H9 (cell line): ENCODE measurements at regions not wholly inside any gene's neighbourhood (a gene's known extent, or its start where the extent isn't known, plus 50 kb on each side); places are given as distances from the start of the nearest gene placed in this dataset.

ENCODE experiments used
- DNase-seq: peaks from one replicate; pipeline ENCODE4 v3.0.0-alpha.2; 2017
- H2AFZ ChIP-seq: one replicate; pipeline ENCODE4 v1.6.1; 2013; ENCODE audit warnings: mild to moderate bottlenecking, low read length, control low read depth, moderate library complexity
- H2AK5ac ChIP-seq: 2 replicates; pipeline ENCODE4 v1.6.1; 2013; ENCODE audit warnings: low read length, control low read depth, mixed read lengths; ENCODE audit not compliant: insufficient read length
- H2BK120ac ChIP-seq: one replicate; pipeline ENCODE4 v1.6.1; 2013; ENCODE audit warnings: low read depth, mild to moderate bottlenecking, low read length, control low read depth, inconsistent platforms; ENCODE audit not compliant: poor library complexity, severe bottlenecking
- H2BK12ac ChIP-seq: 2 replicates; pipeline ENCODE4 v1.6.1; 2013; ENCODE audit warnings: low read length, control low read depth, mixed read lengths, low read depth; ENCODE audit not compliant: insufficient read length
- H2BK15ac ChIP-seq: 2 replicates; pipeline ENCODE4 v1.6.1; 2013; ENCODE audit warnings: low read depth, low read length, control low read depth
- H2BK20ac ChIP-seq: one replicate; pipeline ENCODE4 v1.6.1; 2013; ENCODE audit warnings: low read depth, mild to moderate bottlenecking, low read length, control low read depth, inconsistent platforms; ENCODE audit not compliant: poor library complexity, severe bottlenecking
- H2BK5ac ChIP-seq: 2 replicates; pipeline ENCODE4 v1.6.1; 2013; ENCODE audit warnings: low read length, control low read depth, mixed read lengths; ENCODE audit not compliant: insufficient read length
- H3K14ac ChIP-seq: 2 replicates; pipeline ENCODE4 v1.6.1; 2013; ENCODE audit warnings: low read length, control low read depth; ENCODE audit not compliant: insufficient read depth
- H3K18ac ChIP-seq: 2 replicates; pipeline ENCODE4 v1.6.1; 2013; ENCODE audit warnings: low read depth, mild to moderate bottlenecking, mixed read lengths, low read length, control low read depth; ENCODE audit not compliant: insufficient read length
- H3K23ac ChIP-seq: 2 replicates; pipeline ENCODE4 v1.6.1; 2013; ENCODE audit warnings: low read length, control low read depth, mixed read lengths, low read depth; ENCODE audit not compliant: insufficient read length
- H3K23me2 ChIP-seq: 2 replicates; pipeline ENCODE4 v1.6.1; 2013; ENCODE audit warnings: low read depth, mild to moderate bottlenecking, mixed read lengths, low read length, control low read depth; ENCODE audit not compliant: insufficient read length, poor library complexity, severe bottlenecking
- H3K27ac ChIP-seq: 2 replicates; pipeline ENCODE4 v1.5.1; 2013; ENCODE audit warnings: low read length, control low read depth, mixed read lengths, low read depth; ENCODE audit not compliant: insufficient read length
- H3K27me3 ChIP-seq: 2 replicates; pipeline ENCODE4 v1.6.1; 2013; ENCODE audit warnings: low read length, control low read depth, inconsistent platforms; ENCODE audit not compliant: insufficient read depth
- H3K4ac ChIP-seq: 2 replicates; pipeline ENCODE4 v1.6.1; 2013; ENCODE audit warnings: low read depth, mild to moderate bottlenecking, control low read depth, inconsistent platforms, low read length, moderate library complexity
- H3K4me1 ChIP-seq: 2 replicates; pipeline ENCODE4 v1.6.1; 2013; ENCODE audit warnings: low read length, control low read depth, inconsistent platforms; ENCODE audit not compliant: insufficient read depth
- H3K4me2 ChIP-seq: 2 replicates; pipeline ENCODE4 v1.6.1; 2013; ENCODE audit warnings: low read length, control low read depth, mixed read lengths; ENCODE audit not compliant: insufficient read length, insufficient read depth
- H3K56ac ChIP-seq: 2 replicates; pipeline ENCODE4 v1.6.1; 2013; ENCODE audit warnings: low read depth, mild to moderate bottlenecking, mixed read lengths, low read length, control low read depth; ENCODE audit not compliant: insufficient read length
- H3K79me1 ChIP-seq: 2 replicates; pipeline ENCODE4 v1.6.1; 2013; ENCODE audit warnings: low read depth, mild to moderate bottlenecking, moderate library complexity, low read length, control low read depth, inconsistent platforms; ENCODE audit not compliant: insufficient read depth, poor library complexity, severe bottlenecking
- H3K79me2 ChIP-seq: 2 replicates; pipeline ENCODE4 v1.6.1; 2013; ENCODE audit warnings: low read length, control low read depth, inconsistent platforms; ENCODE audit not compliant: insufficient read depth
- H3K9ac ChIP-seq: 2 replicates; pipeline ENCODE4 v1.6.1; 2013; ENCODE audit warnings: low read length, control low read depth, mixed read lengths; ENCODE audit not compliant: insufficient read length; ENCODE audit errors: extremely low read depth
- H3K9me3 ChIP-seq: one replicate; pipeline ENCODE4 v1.6.1; 2013; ENCODE audit warnings: low read depth, low read length, inconsistent platforms; ENCODE audit not compliant: control insufficient read depth
- H3T11ph ChIP-seq: one replicate; pipeline ENCODE4 v1.6.1; 2013; ENCODE audit warnings: mild to moderate bottlenecking, low read length, control low read depth, inconsistent platforms
- H4K20me1 ChIP-seq: one replicate; pipeline ENCODE4 v1.6.1; 2013; ENCODE audit not compliant: control insufficient read depth, insufficient read length, insufficient read depth
- H4K5ac ChIP-seq: 2 replicates; pipeline ENCODE4 v1.6.1; 2013; ENCODE audit warnings: low read depth, mild to moderate bottlenecking, mixed read lengths, low read length, control low read depth; ENCODE audit not compliant: insufficient read length
- H4K8ac ChIP-seq: replicated peaks from 2 replicates; pipeline ENCODE4 v1.6.1; 2013; ENCODE audit warnings: low read length, control low read depth, mixed read lengths, low read depth; ENCODE audit not compliant: insufficient read length
- H4K91ac ChIP-seq: 2 replicates; pipeline ENCODE4 v1.6.1; 2013; ENCODE audit warnings: low read depth, mild to moderate bottlenecking, moderate library complexity, mixed read lengths, low read length, control low read depth; ENCODE audit not compliant: insufficient read length
- H3K27ac Mint-ChIP-seq, 3 experiments: 2 replicates in 2 of 3; 3 replicates in 1 of 3; pipeline ENCODE4 v1.8.0; 2020 to 2021; ENCODE audit warnings: mixed read lengths in 3 of 3, mild to moderate bottlenecking in 1 of 3, moderate library complexity in 1 of 3
- H3K27me3 Mint-ChIP-seq: 2 replicates; pipeline ENCODE4 v1.8.0; 2021; ENCODE audit warnings: low read depth, mild to moderate bottlenecking, moderate library complexity, mixed read lengths
- H3K36me3 Mint-ChIP-seq, 3 experiments: 2 replicates in 2 of 3; 3 replicates in 1 of 3; pipeline ENCODE4 v1.8.0; 2020 to 2021; ENCODE audit warnings: low read depth in 3 of 3, mixed read lengths in 3 of 3; ENCODE audit not compliant: insufficient read depth in 1 of 3
- H3K4me1 Mint-ChIP-seq, 2 experiments: 2 replicates each; pipeline ENCODE4 v1.8.0; 2020; ENCODE audit warnings: mixed read lengths in 2 of 2
- H3K4me3 Mint-ChIP-seq, 2 experiments: 2 replicates in 1 of 2; 3 replicates in 1 of 2; pipeline ENCODE4 v1.8.0; 2020 to 2021; ENCODE audit warnings: mild to moderate bottlenecking in 2 of 2, mixed read lengths in 2 of 2, moderate library complexity in 1 of 2
- H3K9me3 Mint-ChIP-seq, 2 experiments: 2 replicates in 1 of 2; 3 replicates in 1 of 2; pipeline ENCODE4 v1.8.0; 2020; ENCODE audit warnings: mild to moderate bottlenecking in 2 of 2, mixed read lengths in 2 of 2, moderate library complexity in 1 of 2
- CTCF ChIP-seq: fragments of 200-600 bp; sonication (generic); conservative IDR thresholded peaks from 3 replicates; pipeline ENCODE4 v1.8.0; 2021; ENCODE audit warnings: antibody characterized with exemption, mild to moderate bottlenecking

GRCh38 chr21:28657566-28657965 is 335.1 kb downstream of the LTN1 start:
- H3K4me2 ChIP-seq: no peak overlapping the region
- no peak overlapping the region for H3K4ac ChIP-seq
- no peak overlapping the region for H2BK20ac ChIP-seq
- no peaks in the 10 kb centered on the region for H3K4me1 ChIP-seq
- H2BK120ac ChIP-seq: no peak overlapping the region
- H3K9me3 Mint-ChIP-seq: no peaks in the 10 kb centered on the region
- no peak overlapping the region for H3K23ac ChIP-seq
- no peaks in the 10 kb centered on the region for H3K79me2 ChIP-seq
- no peak for DNase-seq
- H3K56ac ChIP-seq: no peak overlapping the region
- no peaks in the 10 kb centered on the region for H3K27me3 Mint-ChIP-seq
- no peak overlapping the region for H2BK15ac ChIP-seq
- no peak overlapping the region for H3K4me3 Mint-ChIP-seq
- no peaks in the 10 kb centered on the region for H3K79me1 ChIP-seq
- no peak overlapping the region for H2BK5ac ChIP-seq
- H3K4me1 Mint-ChIP-seq: no peaks in the 10 kb centered on the region; a peak in 1 of 4 replicates
- H2AFZ ChIP-seq: no peak overlapping the region
- H3K14ac ChIP-seq: no peak overlapping the region
- no peak overlapping the region for H3K27ac Mint-ChIP-seq
- no peak overlapping the region for H3T11ph ChIP-seq
- no peak overlapping the region for H4K91ac ChIP-seq
- no peak overlapping the region for H3K27ac ChIP-seq
- no peak overlapping the region for H4K8ac ChIP-seq
- H4K5ac ChIP-seq: no peak overlapping the region
- no peak overlapping the region for H2BK12ac ChIP-seq
- no peak overlapping the region for H3K9ac ChIP-seq
- H3K18ac ChIP-seq: no peak overlapping the region
- H3K27me3 ChIP-seq: no peaks in the 10 kb centered on the region
- no peaks in the 10 kb centered on the region for H3K36me3 Mint-ChIP-seq
- no peaks in the 10 kb centered on the region for H3K23me2 ChIP-seq
- TF ChIP-seq CTCF: no peak
- no peaks in the 10 kb centered on the region for H4K20me1 ChIP-seq
- no peaks in the 10 kb centered on the region for H3K9me3 ChIP-seq
- no peak overlapping the region for H2AK5ac ChIP-seq
